Heart left ventricle (tissue), 13 donors: ENCODE measurements at regions not wholly inside any gene's neighbourhood (a gene's known extent, or its start where the extent isn't known, plus 50 kb on each side); places are given as distances from the start of the nearest gene placed in this dataset.

ENCODE experiments used
- CTCF ChIP-seq, 12 donors: fragments of 200-600 bp; sonication (generic) in 4 of 12; IDR thresholded peaks; one replicate each; pipeline versions ENCODE4 v1.5.0 to v1.8.0; 2018 to 2022; ENCODE audit warnings: antibody characterized with exemption in 12 of 12, mild to moderate bottlenecking in 5 of 12
- POLR2A ChIP-seq, 2 donors: fragments of 450-650 bp; IDR thresholded peaks; one replicate each; pipeline ENCODE4 v1.6.1; 2017; ENCODE audit warnings: antibody characterized with exemption in 2 of 2, mild to moderate bottlenecking in 2 of 2, moderate library complexity in 2 of 2
- donor health status: ischemic (EF 13 %, LVEDD 7.1; RV severe dilation, severe dysfunction).
- donor health status: DM: no; HTN: yes; CAD: no.
- donor health status: DM: no; HTN: no; CAD: no.
- donor health status: ischemic (EF 25% LVEDD 6.9; RV normal size, moderate dysfunction).
- donor health status: ischemic (EF 25% LVEDD 5.7; RV mildly dilated, moderate dysfunction).
- donor health status: ischemic (EF 35%, LVEDD 5.7; RV mildly dilated, moderate dysfunction).
- donor health status: nonischemic (EF 11% LVEDD 7.7; RV severe dilation, severe dysfunction).
- donor health status: DM: yes; HTN: yes; CAD: no.
- donor health status: PGD.
- donor health status: ischemic (EF 29% LVEDD 5.4; RV normal size, mild dysfunction).
- donor health status: nonischemic (EF 23%, LVEDD 6.1; RV moderate dilation, normal function).

GRCh38 chr4:24472514-24473308 lies 111.6 kb downstream of the DHX15 start:
- TF ChIP-seq POLR2A (IDR thresholded peaks at IDR 0.05) (peak in 1 of 2 donors; percentile 3), CTCF (IDR thresholded peaks at IDR 0.05) (peak; percentile 51 to 83 (median 70))
